ENCODE measurements at regions not wholly inside any gene's neighbourhood (a gene's known extent, or its start where the extent isn't known, plus 50 kb on each side); places are given as distances from the start of the nearest gene placed in this dataset.
A peak's percentile ranks its signal among the peaks of the same experiment; 100 is the strongest.

DNA sequence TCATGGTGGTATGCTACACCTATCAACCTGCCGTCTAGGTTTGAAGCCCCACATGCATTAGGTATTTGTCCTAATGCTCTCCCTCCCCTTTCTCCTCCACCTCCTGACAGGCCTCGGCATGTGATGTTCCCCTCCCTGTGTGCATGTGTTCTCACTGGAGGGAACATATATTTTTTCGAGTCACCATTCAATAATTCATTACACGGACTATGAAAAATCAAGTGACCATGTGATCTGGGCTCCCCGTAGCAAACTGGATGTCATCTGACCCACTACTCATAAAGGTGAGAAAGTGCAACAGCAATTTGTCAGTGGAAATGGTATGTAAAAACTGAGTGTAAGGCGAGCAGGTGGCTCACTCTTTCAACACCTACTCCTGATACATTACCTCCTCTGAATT is 224.3 kb upstream of the RASGRP1 start:
- Histone ChIP-seq H3K36me3 (replicated peaks in 1 of 2; ENCODE audit: control insufficient read depth in 1 of 2, insufficient read depth in 2 of 2, low read length in 2 of 2) (no peaks in the 10 kb centered on the region), H3K9ac (ENCODE audit: insufficient read depth, low read length, poor library complexity, severe bottlenecking) (no peak overlapping the region), H3K4me2 (replicated peaks; ENCODE audit: extremely low read depth, low read length, poor library complexity, severe bottlenecking) (no peak overlapping the region), H2AFZ (ENCODE audit: insufficient read depth, low read depth, low read length, poor library complexity, severe bottlenecking) (no peak overlapping the region), H3K4me3 (replicated peaks in 1 of 3; ENCODE audit: low read depth in 2 of 3, low read length in 3 of 3) (no peak overlapping the region), H4K20me1 (ENCODE audit: insufficient read depth, low read length) (no peaks in the 10 kb centered on the region), H3K4me1 (ENCODE audit: control insufficient read depth in 1 of 2, insufficient read depth in 2 of 2, low read length in 2 of 2) (no peaks in the 10 kb centered on the region), H3K9me3 (replicated peaks in 1 of 2; ENCODE audit: control insufficient read depth in 1 of 2, insufficient read depth in 1 of 2, low read length in 2 of 2) (no peaks in the 10 kb centered on the region), H3K79me2 (ENCODE audit: insufficient read depth, low read length) (no peaks in the 10 kb centered on the region), H3K27ac (ENCODE audit: low read depth in 1 of 2, low read length in 2 of 2) (no peak overlapping the region), H3K27me3 (ENCODE audit: control insufficient read depth in 2 of 2, insufficient read depth in 2 of 2, low read length in 2 of 2) (no peaks in the 10 kb centered on the region)
- H3K27me3 Mint-ChIP-seq (ENCODE audit: low read depth in 3 of 3): peaks cover 0 to 2% (median 2%) of the 10 kb centered on the region in 3 donors
- TF ChIP-seq, protein P1, sequence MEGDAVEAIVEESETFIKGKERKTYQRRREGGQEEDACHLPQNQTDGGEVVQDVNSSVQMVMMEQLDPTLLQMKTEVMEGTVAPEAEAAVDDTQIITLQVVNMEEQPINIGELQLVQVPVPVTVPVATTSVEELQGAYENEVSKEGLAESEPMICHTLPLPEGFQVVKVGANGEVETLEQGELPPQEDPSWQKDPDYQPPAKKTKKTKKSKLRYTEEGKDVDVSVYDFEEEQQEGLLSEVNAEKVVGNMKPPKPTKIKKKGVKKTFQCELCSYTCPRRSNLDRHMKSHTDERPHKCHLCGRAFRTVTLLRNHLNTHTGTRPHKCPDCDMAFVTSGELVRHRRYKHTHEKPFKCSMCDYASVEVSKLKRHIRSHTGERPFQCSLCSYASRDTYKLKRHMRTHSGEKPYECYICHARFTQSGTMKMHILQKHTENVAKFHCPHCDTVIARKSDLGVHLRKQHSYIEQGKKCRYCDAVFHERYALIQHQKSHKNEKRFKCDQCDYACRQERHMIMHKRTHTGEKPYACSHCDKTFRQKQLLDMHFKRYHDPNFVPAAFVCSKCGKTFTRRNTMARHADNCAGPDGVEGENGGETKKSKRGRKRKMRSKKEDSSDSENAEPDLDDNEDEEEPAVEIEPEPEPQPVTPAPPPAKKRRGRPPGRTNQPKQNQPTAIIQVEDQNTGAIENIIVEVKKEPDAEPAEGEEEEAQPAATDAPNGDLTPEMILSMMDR (IDR thresholded peaks at IDR 0.05): no peak
- no peak for DNase-seq
- H3K4me3 Mint-ChIP-seq: no peak overlapping the region
- intact Hi-C loops (cut with micrococcal nuclease): no loop called here
- peaks cover 0 to 7% (median 3%) of the 10 kb centered on the region in 7 donors for H3K9me3 Mint-ChIP-seq
- H3K4me1 Mint-ChIP-seq: no peaks in the 10 kb centered on the region
- H3K27ac Mint-ChIP-seq: peak overlapping the region in 1 of 7 donors; percentile 61
- WGBS (ENCODE audit: insufficient coverage): no CpG with 5 or more reads among the region's 6 CpGs
- no peaks in the 10 kb centered on the region for H3K36me3 Mint-ChIP-seq

DNA sequence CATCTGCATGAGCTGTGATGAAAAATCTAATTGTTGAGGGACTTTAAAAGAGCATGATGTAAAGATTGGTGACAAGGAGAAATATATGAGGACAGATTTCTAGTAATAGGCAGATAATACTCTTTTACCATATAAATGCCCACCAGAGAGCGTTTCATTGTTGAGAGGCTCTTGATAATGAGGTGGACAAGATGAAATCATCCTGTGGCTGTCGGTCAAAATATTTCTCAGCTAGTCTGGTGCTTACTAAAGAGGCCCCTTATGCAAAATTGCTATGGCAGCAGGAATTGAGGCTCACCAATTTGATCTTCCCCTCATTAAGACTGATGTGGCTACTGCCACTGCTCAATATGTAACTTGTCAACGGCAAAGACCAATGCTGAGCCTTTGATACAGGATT is 225.0 kb upstream of the RASGRP1 start:
- Histone ChIP-seq H3K36me3 (replicated peaks in 1 of 2; ENCODE audit: control insufficient read depth in 1 of 2, insufficient read depth in 2 of 2, low read length in 2 of 2) (no peaks in the 10 kb centered on the region), H3K4me2 (replicated peaks; ENCODE audit: extremely low read depth, low read length, poor library complexity, severe bottlenecking) (no peak overlapping the region), H3K4me3 (replicated peaks in 1 of 3; ENCODE audit: low read depth in 2 of 3, low read length in 3 of 3) (no peak overlapping the region), H3K27ac (ENCODE audit: low read depth in 1 of 2, low read length in 2 of 2) (no peak overlapping the region), H3K27me3 (ENCODE audit: control insufficient read depth in 2 of 2, insufficient read depth in 2 of 2, low read length in 2 of 2) (no peaks in the 10 kb centered on the region), H4K20me1 (ENCODE audit: insufficient read depth, low read length) (no peaks in the 10 kb centered on the region), H2AFZ (ENCODE audit: insufficient read depth, low read depth, low read length, poor library complexity, severe bottlenecking) (no peak overlapping the region), H3K4me1 (ENCODE audit: control insufficient read depth in 1 of 2, insufficient read depth in 2 of 2, low read length in 2 of 2) (no peaks in the 10 kb centered on the region), H3K9ac (ENCODE audit: insufficient read depth, low read length, poor library complexity, severe bottlenecking) (no peak overlapping the region), H3K79me2 (ENCODE audit: insufficient read depth, low read length) (no peaks in the 10 kb centered on the region), H3K9me3 (replicated peaks in 1 of 2; ENCODE audit: control insufficient read depth in 1 of 2, insufficient read depth in 1 of 2, low read length in 2 of 2) (no peaks in the 10 kb centered on the region)
- peaks cover 0 to 5% (median 3%) of the 10 kb centered on the region in 7 donors for H3K9me3 Mint-ChIP-seq
- H3K36me3 Mint-ChIP-seq: no peaks in the 10 kb centered on the region
- no peak for DNase-seq
- H3K27ac Mint-ChIP-seq: no peak overlapping the region
- H3K4me3 Mint-ChIP-seq: no peak overlapping the region
- no peaks in the 10 kb centered on the region for H3K4me1 Mint-ChIP-seq
- WGBS (ENCODE audit: insufficient coverage): 100% methylated on average over 1 of the region's 3 CpGs
- TF ChIP-seq, protein P1 (IDR thresholded peaks at IDR 0.05): no peak
- intact Hi-C loops (cut with micrococcal nuclease): no loop called here
- H3K27me3 Mint-ChIP-seq (ENCODE audit: low read depth in 3 of 3): peaks cover 0 to 2% (median 2%) of the 10 kb centered on the region in 3 donors
